ENCODE measurements at regions not wholly inside any gene's neighbourhood (a gene's known extent, or its start where the extent isn't known, plus 50 kb on each side); places are given as distances from the start of the nearest gene placed in this dataset.

- DNase-seq, result no peak
These were observed 867.7 kb upstream of the HS3ST1 start for GRCh38 chr4:12296366-12296765.

DNA sequence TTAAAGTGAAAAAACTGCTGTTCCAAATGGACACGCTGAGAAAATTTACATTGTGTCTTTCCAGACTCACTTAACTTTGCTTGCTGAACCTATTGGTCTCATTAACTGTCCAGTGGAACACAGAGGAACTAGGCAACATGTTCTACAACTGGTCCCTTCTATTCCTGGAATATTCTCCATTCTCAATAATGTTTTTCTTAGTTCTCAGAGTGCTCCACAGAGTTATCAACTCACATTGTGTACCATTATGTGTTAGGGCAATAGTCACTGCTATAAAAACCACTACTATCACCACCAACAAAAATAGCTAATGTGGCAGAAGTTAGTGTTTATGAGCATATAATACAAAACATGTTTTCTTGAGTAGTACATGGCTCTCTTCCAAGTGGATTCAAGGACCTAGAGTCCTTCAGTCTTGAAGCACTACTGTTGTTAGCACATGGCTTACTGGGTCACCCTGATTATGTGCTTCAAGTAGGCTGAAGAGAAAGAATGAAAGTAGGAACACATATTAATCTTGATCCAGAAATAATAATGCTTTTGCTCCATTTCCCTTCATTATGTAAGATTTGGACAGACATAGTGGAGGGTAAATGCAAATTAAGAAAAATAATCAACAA, 865.3 kb upstream of the HS3ST1 start:
- no peak for DNase-seq

- no peak for DNase-seq
These were observed 857.7 kb upstream of the HS3ST1 start for GRCh38 chr4:12286351-12286750.

GRCh38 chr4:12270546-12270945, 841.9 kb upstream of the HS3ST1 start:
- DNase-seq, result no peak

- no peak for DNase-seq
These were observed 836.9 kb upstream of the HS3ST1 start for GRCh38 chr4:12265554-12265953.

GRCh38 chr4:12260453-12260852, 831.8 kb upstream of the HS3ST1 start:
- no peak for DNase-seq

- no peak for DNase-seq
These were observed 816.3 kb upstream of the HS3ST1 start for GRCh38 chr4:12244973-12245372.

DNA sequence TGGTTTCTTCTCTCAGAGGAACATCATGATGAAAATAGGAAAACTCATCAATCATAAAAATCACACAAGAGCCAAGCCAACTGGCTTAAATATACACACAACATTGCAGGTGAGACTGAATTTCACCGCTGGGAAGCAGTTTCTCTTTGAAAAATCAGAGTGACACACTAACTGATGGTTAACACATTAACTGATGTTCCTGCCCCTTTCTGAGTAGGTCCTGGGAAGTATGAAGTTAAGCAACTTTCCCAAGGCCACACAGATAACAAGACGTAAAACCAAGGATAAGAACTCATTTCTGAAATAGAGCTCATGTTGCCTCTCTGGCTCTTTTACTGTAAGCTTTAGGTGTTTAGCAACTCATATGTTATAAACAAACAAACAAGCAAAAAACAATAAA, 813.7 kb upstream of the HS3ST1 start:
- DNase-seq, result no peak

GRCh38 chr4:12239897-12240636, 811.4 kb upstream of the HS3ST1 start:
- DNase-seq, result no peak

DNA sequence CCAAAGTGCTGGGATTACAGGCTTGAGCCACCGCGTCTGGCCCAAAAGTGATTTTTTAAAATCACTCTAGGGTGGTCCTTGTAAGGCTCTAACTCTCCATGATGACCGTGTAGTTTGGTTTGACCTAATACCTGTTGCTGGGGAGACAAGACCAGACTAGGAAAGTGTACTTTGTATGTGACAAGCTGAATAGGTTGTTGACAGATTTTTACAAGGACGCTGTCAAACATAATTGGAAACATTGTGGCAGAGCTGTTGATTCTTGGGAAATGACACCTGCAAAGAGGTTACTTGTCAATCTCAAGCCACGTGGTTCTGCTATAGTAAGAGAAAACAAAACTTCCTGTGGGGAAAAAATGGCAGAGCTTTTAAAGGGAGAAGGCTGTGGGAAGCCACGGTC, 802.4 kb upstream of the HS3ST1 start:
- DNase-seq, result no peak

DNA sequence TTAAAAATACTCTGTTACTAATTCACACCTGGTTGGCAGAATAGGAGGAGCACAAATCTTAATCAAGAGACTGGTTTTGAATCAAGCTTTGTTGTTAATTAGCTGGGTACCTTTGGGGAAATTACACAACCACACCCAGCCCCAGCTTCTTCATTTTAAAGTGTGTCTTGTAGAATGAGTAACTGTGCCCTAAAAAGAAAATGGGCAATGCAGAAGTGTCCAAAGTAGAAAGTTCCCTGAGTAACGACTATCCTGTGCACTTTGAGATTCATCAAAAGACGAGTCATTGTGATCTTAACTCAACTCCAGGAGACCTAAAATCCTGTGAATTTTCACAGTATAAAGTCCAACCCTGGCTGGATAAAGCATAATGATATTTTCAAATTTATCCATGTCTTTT, 792.3 kb upstream of the HS3ST1 start:
- DNase-seq, result no peak

GRCh38 chr4:12211636-12212035, 782.9 kb upstream of the HS3ST1 start:
- no peak for DNase-seq

GRCh38 chr4:12207396-12207795, 778.7 kb upstream of the HS3ST1 start:
- DNase-seq, result no peak

- DNase-seq, result no peak
These were observed 777.4 kb upstream of the HS3ST1 start for GRCh38 chr4:12206091-12206490.

DNA sequence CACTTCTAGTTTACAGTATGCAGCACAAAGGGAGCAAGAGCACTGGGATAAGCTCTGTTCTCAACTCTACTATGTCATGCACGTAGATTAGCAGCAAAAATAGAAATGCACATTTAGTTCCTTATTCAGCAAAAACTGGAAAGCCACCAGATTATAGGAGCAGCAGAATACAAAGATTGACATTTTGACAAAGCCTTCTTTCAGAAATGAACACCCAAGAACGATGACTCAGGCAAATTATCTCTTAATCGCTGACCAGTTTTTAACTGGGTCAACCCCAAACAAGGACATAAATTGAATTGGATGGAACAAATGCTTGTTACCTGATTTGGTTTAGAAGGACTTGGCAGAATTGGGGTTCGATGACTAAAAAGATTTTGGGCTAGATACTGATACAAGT, 775.3 kb upstream of the HS3ST1 start:
- DNase-seq, result no peak

GRCh38 chr4:12200226-12200625, 771.5 kb upstream of the HS3ST1 start:
- DNase-seq, result no peak

- DNase-seq, result no peak
These were observed 757.8 kb upstream of the HS3ST1 start for GRCh38 chr4:12186526-12186925.

DNA sequence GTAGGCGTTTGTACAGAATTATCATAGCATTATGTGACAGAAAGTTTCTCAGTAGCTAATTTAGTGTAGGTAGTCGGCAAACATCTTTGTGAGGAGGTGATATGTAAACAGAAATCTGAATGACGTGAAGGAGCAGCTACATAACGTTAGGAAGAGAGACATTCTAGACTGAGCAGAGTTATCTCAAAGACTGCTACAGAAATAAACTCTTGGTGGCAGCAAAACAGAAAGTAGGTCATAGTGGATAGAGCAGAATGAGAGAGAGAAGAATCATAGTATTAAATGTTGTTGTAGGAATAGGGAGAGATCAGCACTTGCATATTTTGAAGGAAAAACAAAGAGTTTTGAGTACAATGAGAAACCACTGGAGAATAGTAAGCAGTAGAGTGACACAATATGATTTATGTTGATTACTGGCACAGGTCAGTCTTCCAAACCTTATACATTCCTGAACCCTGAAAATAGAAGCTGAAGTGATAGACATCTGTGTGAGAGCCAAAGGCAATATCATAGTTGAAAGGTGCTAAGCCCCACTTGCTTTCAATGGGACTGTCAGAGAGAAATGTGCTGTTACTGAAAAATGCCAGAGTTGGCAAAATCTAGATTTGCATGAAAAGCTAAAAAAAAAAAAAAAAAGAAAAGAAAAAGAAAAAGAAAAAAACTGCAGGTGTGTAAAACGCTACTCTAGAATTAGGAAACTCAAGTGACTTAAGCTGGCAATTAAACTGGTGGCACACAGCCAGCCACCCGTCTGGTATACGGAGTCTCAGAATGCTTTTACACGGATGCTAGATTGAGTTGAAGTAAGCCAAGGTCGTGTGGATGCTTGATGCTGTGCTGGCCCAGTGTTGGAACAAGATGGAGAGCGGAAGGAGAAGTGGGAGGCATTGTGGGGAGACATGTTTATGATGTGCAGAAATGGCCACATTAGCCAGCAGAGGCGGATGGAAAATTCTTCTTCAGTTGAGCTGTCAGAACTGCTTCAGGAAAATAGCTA, 750.2 kb upstream of the HS3ST1 start:
- no peak for DNase-seq

GRCh38 chr4:12177416-12177815, 748.7 kb upstream of the HS3ST1 start:
- no peak for DNase-seq

DNA sequence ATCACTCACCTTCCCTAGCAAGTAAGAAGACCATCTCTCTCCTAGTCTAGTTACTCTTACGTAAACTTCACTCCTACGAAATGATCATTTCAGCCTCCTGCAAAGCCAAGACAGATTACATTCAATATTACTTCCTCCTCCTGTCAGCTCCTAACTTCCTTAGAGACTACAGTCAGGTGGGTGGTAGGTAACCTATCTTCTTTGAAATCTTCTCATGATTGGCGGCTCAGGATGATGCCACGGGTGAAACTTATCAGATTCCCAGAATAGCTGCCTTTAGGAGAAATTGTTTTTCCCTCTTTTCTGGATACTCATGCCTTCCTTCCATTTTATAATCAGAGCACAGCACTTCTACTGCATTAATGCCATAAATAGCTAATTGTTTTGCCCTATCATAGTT, 744.8 kb upstream of the HS3ST1 start:
- no peak for DNase-seq

DNA sequence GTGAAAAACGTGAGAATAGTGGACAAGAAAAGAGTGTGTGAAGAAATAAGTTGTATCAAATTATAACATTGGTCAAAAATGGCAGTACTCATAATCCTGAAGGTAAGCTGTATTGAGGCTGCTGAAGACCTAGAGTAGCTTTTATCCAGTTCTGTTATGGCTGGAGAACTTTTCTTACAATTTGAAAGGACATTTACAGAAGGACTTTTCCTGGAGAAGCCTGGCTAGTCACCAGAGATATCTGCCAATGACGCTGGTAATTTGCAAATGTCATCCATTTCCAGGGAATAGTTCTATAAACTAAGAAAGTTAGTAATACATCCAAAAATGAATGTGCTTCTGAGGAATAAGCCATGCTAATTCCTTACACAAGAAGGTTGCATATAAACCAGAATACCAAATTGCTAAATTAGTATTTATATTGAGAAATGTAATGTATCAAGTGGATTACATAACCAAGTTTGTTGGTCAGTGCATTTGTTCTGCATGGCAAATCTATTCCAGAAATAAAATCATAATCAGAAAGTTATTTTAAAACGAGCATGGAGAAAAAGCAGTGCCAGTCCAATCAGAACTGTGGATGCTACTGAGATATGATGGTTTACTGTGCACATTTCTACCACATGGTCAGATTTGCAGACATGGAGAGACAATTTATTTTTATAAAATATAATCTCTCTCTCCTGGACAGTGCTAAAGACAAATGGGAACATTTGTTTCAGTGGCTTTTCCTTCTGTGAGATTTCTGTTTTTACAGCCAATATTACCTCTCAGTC, 743.7 kb upstream of the HS3ST1 start:
- DNase-seq, result no peak

GRCh38 chr4:12170308-12170707, 741.6 kb upstream of the HS3ST1 start:
- no peak for DNase-seq

DNA sequence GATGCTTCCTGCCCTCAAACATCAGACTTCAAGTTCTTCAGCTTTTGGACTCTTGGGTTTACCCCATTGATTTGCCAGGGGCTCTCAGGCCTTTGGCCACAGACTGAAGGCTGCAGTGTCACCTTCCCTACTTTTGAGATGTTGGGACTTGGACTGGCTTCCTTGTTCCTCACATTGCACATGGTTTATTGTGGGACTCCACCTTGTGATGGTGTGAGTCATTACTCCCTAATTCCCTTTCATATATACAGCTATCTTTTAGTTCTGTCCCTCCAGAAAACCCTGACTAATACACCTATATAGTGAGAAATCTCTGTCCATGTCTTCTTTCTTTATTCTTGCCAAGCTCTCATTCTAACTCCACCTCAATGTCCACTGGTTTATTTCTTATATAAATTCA, 736.9 kb upstream of the HS3ST1 start:
- no peak for DNase-seq
